Neuronal stem cell (in vitro differentiated cells): ENCODE measurements at regions not wholly inside any gene's neighbourhood (a gene's known extent, or its start where the extent isn't known, plus 50 kb on each side); places are given as distances from the start of the nearest gene placed in this dataset.

Experiments
- DNase-seq: peaks from one replicate; pipeline ENCODE4 v3.0.0-alpha.2; 2013; ENCODE audit warnings: low spot score
- H2AFZ ChIP-seq: one replicate; pipeline ENCODE4 v1.6.1; 2013; ENCODE audit warnings: mild to moderate bottlenecking, low read length, inconsistent platforms
- H2AK5ac ChIP-seq: 2 replicates; pipeline ENCODE4 v1.6.1; 2013; ENCODE audit warnings: low read depth, mild to moderate bottlenecking, inconsistent platforms, low read length, moderate library complexity, mixed read lengths
- H2BK120ac ChIP-seq: 2 replicates; pipeline ENCODE4 v1.6.1; 2013; ENCODE audit warnings: low read depth, mild to moderate bottlenecking, inconsistent platforms, low read length, moderate library complexity, mixed read lengths
- H2BK12ac ChIP-seq: one replicate; pipeline ENCODE4 v1.6.1; 2013; ENCODE audit warnings: low read length, inconsistent platforms
- H2BK15ac ChIP-seq: 2 replicates; pipeline ENCODE4 v1.6.1; 2013; ENCODE audit warnings: mild to moderate bottlenecking, low read length, inconsistent platforms, mixed read lengths
- H2BK5ac ChIP-seq: one replicate; pipeline ENCODE4 v1.6.1; 2013; ENCODE audit warnings: inconsistent platforms, mild to moderate bottlenecking, low read length, moderate library complexity
- H3K14ac ChIP-seq: one replicate; pipeline ENCODE4 v1.6.1; 2013; ENCODE audit warnings: low read length, inconsistent platforms
- H3K18ac ChIP-seq: 2 replicates; pipeline ENCODE4 v1.6.1; 2013; ENCODE audit warnings: low read length, inconsistent platforms
- H3K23ac ChIP-seq: 2 replicates; pipeline ENCODE4 v1.6.1; 2013; ENCODE audit warnings: low read depth, mild to moderate bottlenecking, mixed read lengths, low read length, inconsistent platforms; ENCODE audit not compliant: poor library complexity
- H3K27ac ChIP-seq: replicated peaks from 3 replicates; pipeline ENCODE4 v1.5.1; 2013; ENCODE audit warnings: low read length, inconsistent platforms
- H3K27me3 ChIP-seq, 3 experiments: 2 replicates each; pipeline ENCODE4 v1.6.1; 2013; ENCODE audit warnings: low read length in 3 of 3, mild to moderate bottlenecking in 2 of 3, inconsistent platforms in 1 of 3, low read depth in 1 of 3, mixed read lengths in 1 of 3, moderate library complexity in 1 of 3; ENCODE audit not compliant: control insufficient read depth in 3 of 3, insufficient read depth in 3 of 3
- H3K36me3 ChIP-seq, 2 donors: replicated peaks in 1 of 2; 2 replicates each; pipeline ENCODE4 v1.6.1; 2013; ENCODE audit warnings: low read length in 2 of 2; ENCODE audit not compliant: control insufficient read depth in 2 of 2, insufficient read depth in 2 of 2
- H3K4ac ChIP-seq: 2 replicates; pipeline ENCODE4 v1.6.1; 2013; ENCODE audit warnings: inconsistent platforms, mild to moderate bottlenecking, low read length, moderate library complexity
- H3K4me1 ChIP-seq, 2 donors: 1 replicate in 1 of 2; 2 replicates in 1 of 2; pipeline ENCODE4 v1.6.1; 2013; ENCODE audit warnings: low read length in 2 of 2, low read depth in 1 of 2; ENCODE audit not compliant: control insufficient read depth in 2 of 2, insufficient read depth in 1 of 2
- H3K4me2 ChIP-seq: one replicate; pipeline ENCODE4 v1.6.1; 2013; ENCODE audit warnings: mild to moderate bottlenecking, low read length, inconsistent platforms; ENCODE audit not compliant: insufficient read depth, poor library complexity, severe bottlenecking
- H3K4me3 ChIP-seq, 2 donors: 2 replicates each; pipeline ENCODE4 v1.5.1; 2013; ENCODE audit warnings: low read length in 2 of 2, mild to moderate bottlenecking in 2 of 2, inconsistent platforms in 1 of 2, moderate library complexity in 1 of 2
- H3K79me1 ChIP-seq: one replicate; pipeline ENCODE4 v1.6.1; 2013; ENCODE audit warnings: low read depth, mild to moderate bottlenecking, inconsistent platforms, low read length, moderate library complexity
- H3K9ac ChIP-seq: one replicate; pipeline ENCODE4 v1.6.1; 2013; ENCODE audit warnings: mild to moderate bottlenecking, low read depth, low read length, inconsistent platforms; ENCODE audit not compliant: poor library complexity
- H3K9me3 ChIP-seq, 2 donors: replicated peaks in 1 of 2; 2 replicates each; pipeline versions ENCODE3 to v1.6.1; 2013; ENCODE audit warnings: low read length in 2 of 2, mild to moderate bottlenecking in 2 of 2, inconsistent platforms in 1 of 2, low read depth in 1 of 2, mixed read lengths in 1 of 2, moderate library complexity in 1 of 2; ENCODE audit not compliant: control insufficient read depth in 2 of 2, insufficient read depth in 1 of 2
- H4K8ac ChIP-seq: one replicate; pipeline ENCODE4 v1.6.1; 2013; ENCODE audit warnings: low read depth, mild to moderate bottlenecking, inconsistent platforms, low read length, moderate library complexity
- H4K91ac ChIP-seq: one replicate; pipeline ENCODE4 v1.6.1; 2013; ENCODE audit warnings: low read length, low read depth, mild to moderate bottlenecking, inconsistent platforms; ENCODE audit not compliant: poor library complexity
- WGBS, 2 donors: extraction: QIAGEN DNeasy Blood & Tissue Kit; methylation state at CpG; one replicate each; pipeline ENCODE4 v1.1.7; 2013; ENCODE audit warnings: missing lambda C conversion rate in 2 of 2, mixed read lengths in 1 of 2; ENCODE audit not compliant: insufficient read length in 2 of 2, insufficient replicate concordance in 1 of 2; ENCODE audit errors: extremely low coverage in 2 of 2; 5-methylcytosine and 5-hydroxymethylcytosine counted together

DNA sequence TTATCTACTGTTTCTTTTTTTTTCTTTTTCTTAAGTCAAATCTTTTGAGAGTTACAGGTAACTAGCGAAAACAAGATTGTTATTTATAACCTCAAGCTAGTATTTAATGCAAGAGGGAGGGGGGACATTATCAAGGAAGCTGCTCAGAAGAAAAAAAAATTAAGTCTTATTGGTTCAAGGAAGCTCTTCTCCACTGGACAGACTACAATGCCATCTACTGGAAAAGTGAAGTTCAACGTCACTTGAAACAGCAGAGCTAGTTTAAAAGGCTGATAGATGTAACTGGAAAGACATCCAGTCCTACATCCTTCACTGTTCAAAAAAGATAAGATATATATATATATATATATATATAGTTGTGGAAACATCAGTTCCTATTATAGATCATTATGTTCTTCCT is 418.0 kb upstream of the PSMD7 start:
- Histone ChIP-seq H2BK12ac (no peak overlapping the region), H3K36me3 (no peaks in the 10 kb centered on the region), H3K4me1 (peaks cover 2 to 42% of the 10 kb centered on the region in 2 donors), H2AK5ac (no peak overlapping the region), H3K27ac (no peak overlapping the region), H3K14ac (no peak overlapping the region), H3K4me3 (no peak overlapping the region), H3K27me3 (no peaks in the 10 kb centered on the region), H2BK120ac (no peak overlapping the region), H3K79me1 (no peaks in the 10 kb centered on the region), H3K4me2 (no peak overlapping the region), H3K18ac (no peak overlapping the region), H3K23ac (no peak overlapping the region), H2BK5ac (no peak overlapping the region), H3K9ac (no peak overlapping the region), H4K8ac (no peak overlapping the region), H4K91ac (no peak overlapping the region), H2BK15ac (no peak overlapping the region), H2AFZ (no peak overlapping the region), H3K4ac (no peak overlapping the region), H3K9me3 (no peaks in the 10 kb centered on the region)
- no peak for DNase-seq
- no CpG with 5 or more reads among the region's 2 CpGs for WGBS, 2 donors

GRCh38 chr16:73877150-73877549 is 419.5 kb upstream of the PSMD7 start:
- no peak overlapping the region for H2BK12ac ChIP-seq
- no peaks in the 10 kb centered on the region for H3K79me1 ChIP-seq
- H4K8ac ChIP-seq: no peak overlapping the region
- DNase-seq: no peak
- no CpG with 5 or more reads among the region's 3 CpGs for WGBS, 2 donors
- no peaks in the 10 kb centered on the region for H3K36me3 ChIP-seq
- H3K4me2 ChIP-seq: no peak overlapping the region
- H3K9ac ChIP-seq: no peak overlapping the region
- no peak overlapping the region for H3K4ac ChIP-seq
- H3K9me3 ChIP-seq: no peaks in the 10 kb centered on the region
- no peak overlapping the region for H3K27ac ChIP-seq
- no peak overlapping the region for H3K14ac ChIP-seq
- H3K18ac ChIP-seq: no peak overlapping the region
- H2AK5ac ChIP-seq: no peak overlapping the region
- H3K4me1 ChIP-seq: peaks cover 2 to 41% of the 10 kb centered on the region in 2 donors
- no peak overlapping the region for H2AFZ ChIP-seq
- H3K4me3 ChIP-seq: no peak overlapping the region
- H2BK5ac ChIP-seq: no peak overlapping the region
- H3K27me3 ChIP-seq: no peaks in the 10 kb centered on the region
- no peak overlapping the region for H3K23ac ChIP-seq
- H4K91ac ChIP-seq: no peak overlapping the region
- H2BK15ac ChIP-seq: no peak overlapping the region
- no peak overlapping the region for H2BK120ac ChIP-seq

DNA sequence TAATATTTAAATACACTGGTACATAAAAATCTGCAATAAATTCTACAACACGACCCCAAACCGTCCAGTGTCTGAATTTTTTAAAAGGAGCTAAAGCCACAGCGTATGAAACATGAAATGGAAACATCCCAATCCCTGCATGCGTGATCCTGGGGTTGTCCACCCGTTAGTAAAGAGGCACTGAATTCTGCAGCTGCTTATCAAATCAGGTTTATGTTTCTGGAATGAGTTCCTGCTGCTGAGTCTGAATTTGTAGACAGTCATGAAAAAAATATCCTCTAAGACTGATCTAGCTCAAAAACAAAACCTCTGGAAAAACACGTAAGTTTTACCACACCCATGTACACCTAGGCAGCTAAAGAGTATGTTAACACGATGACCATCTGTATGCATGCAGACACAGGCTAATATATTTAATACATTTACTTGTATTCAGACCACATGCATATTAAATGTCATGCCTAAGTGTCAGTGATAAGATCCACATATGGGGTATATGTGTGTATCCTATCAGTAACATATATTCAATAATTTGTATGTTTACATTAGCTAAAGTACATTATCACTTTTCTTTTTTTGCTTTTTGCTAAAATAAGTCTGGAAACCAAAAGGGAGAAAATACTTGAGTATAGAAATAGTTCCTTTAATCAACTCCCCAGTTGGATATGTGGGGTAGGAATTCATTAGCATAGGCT is 420.5 kb upstream of the PSMD7 start:
- no peak overlapping the region for H4K8ac ChIP-seq
- no CpG with 5 or more reads among the region's 7 CpGs for WGBS, 2 donors
- H2AFZ ChIP-seq: no peak overlapping the region

DNA sequence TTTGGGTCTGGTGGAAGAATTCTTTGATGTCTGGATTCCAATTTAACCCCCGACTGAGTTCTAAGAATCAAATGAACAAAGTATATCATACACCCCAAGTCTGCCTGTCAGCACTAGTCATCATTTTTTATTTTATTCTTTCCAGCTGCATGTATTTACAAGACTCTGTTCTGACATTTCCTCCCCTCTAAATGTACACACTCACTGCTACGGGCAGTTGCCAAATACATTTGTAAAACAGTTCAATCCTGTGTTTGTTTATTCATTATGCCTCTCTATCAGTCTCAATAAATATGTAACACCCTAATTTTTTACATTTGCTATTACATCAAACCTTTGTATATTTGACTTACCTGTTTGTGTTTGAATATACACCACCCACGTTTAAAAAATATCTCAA is 422.3 kb upstream of the PSMD7 start:
- Histone ChIP-seq H2BK15ac (no peak overlapping the region), H3K79me1 (no peaks in the 10 kb centered on the region), H4K8ac (no peak overlapping the region), H3K36me3 (no peaks in the 10 kb centered on the region), H3K27me3 (no peaks in the 10 kb centered on the region), H4K91ac (no peak overlapping the region), H2AK5ac (no peak overlapping the region), H2BK5ac (no peak overlapping the region), H3K4me3 (no peak overlapping the region), H3K27ac (no peak overlapping the region), H3K4ac (no peak overlapping the region), H3K4me2 (no peak overlapping the region), H3K14ac (no peak overlapping the region), H3K9me3 (no peaks in the 10 kb centered on the region), H2BK12ac (no peak overlapping the region), H3K23ac (no peak overlapping the region), H3K18ac (no peak overlapping the region), H2AFZ (no peak overlapping the region), H3K4me1 (peaks cover 0 to 18% of the 10 kb centered on the region in 2 donors), H2BK120ac (no peak overlapping the region), H3K9ac (no peak overlapping the region)
- no peak for DNase-seq
- no CpG with 5 or more reads among the region's 3 CpGs for WGBS, 2 donors

More for the DNA sequence above, 420.5 kb upstream of the PSMD7 start:
- Histone ChIP-seq H2BK5ac (no peak overlapping the region), H3K27ac (no peak overlapping the region), H2BK15ac (no peak overlapping the region), H3K9ac (no peak overlapping the region), H3K36me3 (no peaks in the 10 kb centered on the region), H3K27me3 (no peaks in the 10 kb centered on the region), H4K91ac (no peak overlapping the region), H3K9me3 (no peaks in the 10 kb centered on the region), H3K14ac (no peak overlapping the region), H2BK12ac (no peak overlapping the region), H3K79me1 (no peaks in the 10 kb centered on the region), H2BK120ac (no peak overlapping the region), H3K4me2 (no peak overlapping the region), H3K4me3 (no peak overlapping the region), H3K18ac (no peak overlapping the region), H2AK5ac (no peak overlapping the region), H3K23ac (no peak overlapping the region), H3K4me1 (peaks cover 2 to 35% of the 10 kb centered on the region in 2 donors), H3K4ac (no peak overlapping the region)
- no peak for DNase-seq
